DMS79 treated with DMSO at 0.1 percent for 48 hours (cell line): ENCODE measurements at regions not wholly inside any gene's neighbourhood (a gene's known extent, or its start where the extent isn't known, plus 50 kb on each side); places are given as distances from the start of the nearest gene placed in this dataset.

Experiments
- DNase-seq: peaks from one replicate; lab custom pipeline; 2025; lab: John Stamatoyannopoulos, UW

- DNase-seq: no peak
Observed at GRCh38 chr3:103349760-103350159, 914.9 kb downstream of the ZPLD1 start.

DNA sequence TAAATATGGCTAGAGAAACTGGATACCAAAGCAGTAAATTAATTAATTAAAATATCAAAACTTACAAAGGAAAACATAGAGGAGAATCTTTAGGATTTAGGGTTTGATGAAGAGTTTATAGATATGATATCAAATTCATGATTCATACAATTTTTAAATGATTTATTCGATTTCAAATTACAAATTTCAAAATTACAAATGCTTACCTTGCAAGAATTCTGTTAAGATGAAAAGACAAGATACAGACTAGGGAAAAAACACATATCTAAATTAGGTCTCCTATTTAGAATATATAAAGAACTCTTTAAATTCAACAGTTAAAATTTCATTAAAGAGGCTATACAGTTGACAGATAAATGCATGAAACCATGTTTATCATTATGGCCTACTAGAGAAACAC is 930.7 kb downstream of the ZPLD1 start:
- DNase-seq: no peak

GRCh38 chr3:103367481-103367880 is 932.7 kb downstream of the ZPLD1 start:
- no peak for DNase-seq

- DNase-seq: no peak
Observed at GRCh38 chr3:103371411-103371810, 936.6 kb downstream of the ZPLD1 start.

DNA sequence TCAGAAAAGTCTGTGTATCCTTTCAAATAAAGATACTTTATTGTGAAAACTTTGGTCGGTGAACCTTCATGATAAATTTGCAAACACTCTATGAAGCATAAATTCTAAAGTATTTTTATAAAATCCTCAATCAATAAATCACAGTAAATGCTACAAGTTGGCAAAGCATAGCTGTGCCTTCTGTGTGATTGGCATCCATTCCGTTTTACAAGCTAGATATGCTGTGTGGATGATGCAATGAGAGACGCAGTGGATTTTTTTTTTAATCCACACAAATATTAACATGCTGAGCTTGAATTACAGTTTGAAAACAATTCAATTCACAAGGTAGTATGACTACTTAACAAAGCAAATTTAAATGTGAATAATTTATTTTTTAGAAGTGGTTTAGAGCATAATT is 937.2 kb downstream of the ZPLD1 start:
- no peak for DNase-seq

- no peak for DNase-seq
Observed at GRCh38 chr3:103380391-103380790, 945.6 kb downstream of the ZPLD1 start.

DNA sequence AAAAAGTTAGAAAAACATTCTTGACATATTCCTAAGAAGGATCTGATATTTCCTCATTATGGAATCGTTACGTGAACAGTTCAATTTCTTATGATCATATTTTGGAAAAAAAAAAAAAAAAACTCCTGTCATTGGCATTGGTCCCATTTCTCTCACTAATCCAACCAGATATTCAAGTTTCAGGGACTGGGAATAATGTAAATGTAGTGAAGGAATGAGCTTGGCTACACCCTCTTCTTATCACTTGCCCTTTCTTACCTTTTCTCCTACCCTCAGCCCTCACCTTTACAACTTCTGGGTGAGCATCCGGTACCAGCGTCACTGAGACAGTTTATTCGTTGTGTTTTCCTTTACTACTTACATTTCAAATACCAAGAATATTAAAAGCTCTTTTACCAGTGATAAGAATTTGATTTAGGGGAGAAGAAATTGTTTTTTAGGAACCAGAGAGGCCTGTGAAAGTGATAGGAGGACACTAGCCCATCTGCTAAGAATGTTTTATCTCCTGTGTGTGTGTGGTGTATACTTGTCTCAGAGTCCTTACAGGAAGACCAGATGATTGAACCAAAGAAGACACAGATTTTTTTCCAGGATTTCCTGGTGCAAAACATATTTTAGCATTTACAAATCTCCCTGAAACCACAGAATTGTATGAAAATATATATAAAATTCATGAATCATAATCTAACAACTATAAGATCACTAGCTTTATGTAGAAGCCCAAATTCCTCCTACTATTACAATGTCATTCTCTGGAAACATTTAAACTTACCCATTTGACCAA is 946.7 kb downstream of the ZPLD1 start:
- no peak for DNase-seq

- DNase-seq: no peak
Observed at GRCh38 chr3:103385961-103386656, 951.3 kb downstream of the ZPLD1 start.

- DNase-seq: no peak
Observed at GRCh38 chr3:103388214-103388613, 953.4 kb downstream of the ZPLD1 start.

DNA sequence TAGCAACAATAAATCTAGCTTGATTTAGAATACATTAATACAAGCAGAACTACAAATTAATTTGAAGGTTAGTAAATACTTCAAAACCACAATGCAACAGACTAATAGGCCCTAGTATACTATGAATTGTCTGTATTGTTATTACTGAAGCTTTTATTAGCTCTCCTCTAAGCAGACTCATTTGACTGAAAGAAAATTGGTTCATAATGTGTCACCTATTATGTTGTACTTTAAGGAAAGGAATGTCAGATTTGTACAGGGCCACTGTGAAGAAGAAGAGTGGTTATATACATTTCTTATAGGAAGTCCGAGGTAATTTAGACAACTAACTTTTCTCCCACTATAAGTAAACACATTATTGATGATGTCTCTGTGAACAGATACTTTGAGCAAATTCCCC is 954.5 kb downstream of the ZPLD1 start:
- no peak for DNase-seq

DNA sequence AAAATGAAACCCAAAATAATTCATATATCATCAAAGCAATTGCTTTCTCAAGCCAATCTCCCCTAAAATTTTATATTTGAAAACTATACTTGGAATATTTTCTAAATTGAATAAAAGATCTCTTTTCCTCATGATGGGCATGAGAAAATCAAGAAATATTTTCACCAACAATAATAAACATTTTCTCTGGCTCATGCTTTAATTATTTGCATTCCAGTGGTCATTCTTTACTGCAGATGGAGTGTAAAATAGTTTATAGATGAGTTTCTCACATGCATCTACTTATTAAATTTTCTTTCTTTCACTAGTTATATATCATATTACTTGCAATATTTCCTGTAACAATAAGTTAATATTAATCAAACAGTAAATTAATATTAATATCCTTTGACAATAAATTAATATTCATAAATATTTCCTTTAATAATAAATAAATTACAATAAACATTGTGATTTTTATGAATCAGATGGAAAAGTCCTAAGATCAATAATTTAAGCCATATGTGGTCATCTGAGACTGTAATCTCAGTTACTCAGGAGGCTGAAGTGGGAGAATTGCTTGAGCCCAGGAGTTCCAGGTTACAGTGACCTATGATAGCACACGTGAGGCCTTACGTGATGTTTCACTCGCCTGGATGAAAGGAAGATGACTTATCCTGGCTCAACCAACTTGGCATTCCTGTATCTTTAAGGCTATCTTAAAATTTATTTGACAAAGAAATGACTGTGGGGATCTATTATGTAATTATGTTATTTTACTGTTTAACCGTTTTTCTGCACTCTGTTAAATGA is 958.8 kb downstream of the ZPLD1 start:
- no peak for DNase-seq

DNA sequence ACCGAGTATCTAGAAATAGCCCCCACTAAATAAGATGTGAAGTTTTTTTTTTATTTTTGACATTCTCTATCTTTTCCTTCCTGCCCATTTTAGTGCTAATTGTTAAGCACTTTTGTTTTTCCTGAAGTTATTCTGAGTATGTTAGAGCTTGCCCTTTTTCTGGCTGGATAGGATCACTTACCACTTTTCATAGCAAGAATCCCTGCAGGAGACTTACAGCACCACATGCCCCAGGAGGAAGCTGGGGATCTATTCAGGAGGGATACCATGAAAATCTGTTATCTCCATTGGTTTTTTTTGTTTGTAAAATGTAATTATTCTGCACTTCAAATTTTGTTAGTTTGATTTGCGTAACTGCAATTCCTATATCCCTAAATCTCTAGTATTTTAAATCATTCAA is 968.4 kb downstream of the ZPLD1 start:
- no peak for DNase-seq

DNA sequence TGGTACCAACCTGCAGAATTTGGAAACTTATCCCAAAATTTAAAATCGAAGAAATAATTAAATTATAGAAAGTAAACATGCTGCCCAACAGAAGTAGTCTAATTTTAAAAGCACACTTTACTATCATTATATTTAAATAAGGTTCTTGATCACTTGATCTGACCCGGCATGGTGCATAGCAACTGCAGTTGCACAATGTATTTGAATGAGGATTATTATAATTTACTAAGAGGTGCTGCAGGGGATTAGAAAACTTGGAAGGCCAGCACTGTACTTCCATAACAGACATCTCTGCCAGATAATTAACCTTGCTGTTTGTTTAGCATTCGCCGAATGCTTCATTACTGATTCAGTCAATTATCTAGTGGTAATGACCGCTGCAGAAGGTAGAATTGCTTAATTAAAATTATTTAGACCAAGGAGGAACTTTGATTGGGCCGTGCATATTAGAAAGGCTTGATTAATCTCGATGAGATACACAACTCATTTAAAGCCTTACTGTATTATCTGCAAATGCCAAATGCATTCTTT is 971.6 kb downstream of the ZPLD1 start:
- DNase-seq: no peak

- DNase-seq: no peak
Observed at GRCh38 chr3:103410231-103410630, 975.4 kb downstream of the ZPLD1 start.

DNA sequence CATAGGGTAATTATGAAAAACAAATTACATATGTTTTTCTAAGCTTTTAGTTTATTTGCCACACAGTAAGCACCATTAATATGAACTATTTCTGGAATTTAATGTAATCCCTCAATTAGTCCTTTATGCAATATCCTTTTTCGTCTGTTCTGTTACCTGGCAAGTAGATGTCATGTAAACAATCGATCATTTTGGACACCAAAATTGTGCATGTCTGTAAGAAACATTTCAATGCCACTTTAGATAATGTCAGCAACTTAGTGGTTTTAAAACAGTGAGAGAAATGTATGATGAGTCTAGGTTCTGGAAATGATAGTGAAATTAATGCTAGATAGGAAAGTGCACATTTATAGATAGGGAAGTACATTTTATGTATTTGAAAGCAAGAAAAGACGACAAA is 986.6 kb downstream of the ZPLD1 start:
- DNase-seq: no peak

DNA sequence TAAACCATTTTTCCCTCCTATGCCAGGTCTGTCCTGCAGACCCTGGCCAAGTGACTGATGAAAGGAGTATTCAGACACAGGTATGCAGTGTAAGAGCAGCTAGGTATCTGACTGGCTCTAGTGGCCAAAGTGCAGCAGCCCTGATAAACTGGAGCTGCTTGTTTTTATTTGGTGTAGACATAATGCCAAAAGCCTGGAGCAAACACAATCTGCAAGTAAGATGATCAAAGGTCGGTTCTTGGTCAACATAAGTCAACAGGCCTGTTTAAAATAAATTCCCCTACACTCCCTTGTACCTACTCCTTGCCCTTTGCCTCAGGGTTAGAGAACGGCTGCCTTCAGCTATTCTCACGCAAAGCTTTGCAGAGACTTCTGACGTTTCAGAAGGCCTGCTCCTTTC is 1003.1 kb downstream of the ZPLD1 start:
- DNase-seq: no peak

- DNase-seq: no peak
Observed at GRCh38 chr3:103440539-103441203, 1005.9 kb downstream of the ZPLD1 start.

GRCh38 chr3:103446953-103447629 is 1012.3 kb downstream of the ZPLD1 start:
- no peak for DNase-seq

- no peak for DNase-seq
Observed at GRCh38 chr3:103453152-103453551, 1018.3 kb downstream of the ZPLD1 start.

DNA sequence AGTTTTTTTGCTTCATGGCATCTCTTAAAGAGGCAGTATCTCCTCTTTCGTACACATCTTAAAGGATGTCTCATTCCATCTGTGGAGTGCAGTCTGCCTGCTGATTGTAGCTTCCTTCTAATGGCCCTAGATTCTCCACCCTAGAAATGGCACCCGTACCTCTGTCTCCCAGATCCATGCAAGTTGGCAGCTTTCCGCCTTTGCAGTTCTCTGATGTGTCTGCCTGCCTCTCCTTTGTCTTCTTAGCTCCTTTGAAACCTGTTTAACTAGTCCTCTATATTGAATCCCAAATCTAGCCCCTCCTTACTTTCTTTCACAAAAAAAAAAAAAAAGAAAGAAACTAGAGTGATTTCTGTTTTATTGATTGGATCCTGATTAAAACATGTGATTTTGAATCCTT is 1025.0 kb downstream of the ZPLD1 start:
- no peak for DNase-seq

- no peak for DNase-seq
Observed at GRCh38 chr3:103470498-103470897, 1035.7 kb downstream of the ZPLD1 start.

GRCh38 chr3:103494011-103494410 is 1059.2 kb downstream of the ZPLD1 start:
- no peak for DNase-seq
